Astrocyte of the spinal cord (primary cell): ENCODE measurements at regions not wholly inside any gene's neighbourhood (a gene's known extent, or its start where the extent isn't known, plus 50 kb on each side); places are given as distances from the start of the nearest gene placed in this dataset.

Experiments
- DNase-seq: peaks from one replicate; pipeline ENCODE4 v3.0.0; 2011; ENCODE audit warnings: low read depth, low spot score
- H3K4me3 ChIP-seq: 2 replicates; pipeline ENCODE4 v1.5.1; 2011; ENCODE audit warnings: low read depth, mild to moderate bottlenecking, low read length, moderate library complexity
- in situ Hi-C: cut with HindIII; loops from 2 replicates; pipeline ENCODE4 v1.10.0; 2017; ENCODE audit warnings: low sequenced_read_pairs
- TF ChIP-seq, protein P1 (sequence below): IDR thresholded peaks from 2 replicates; pipeline ENCODE4 v1.5.1; 2012; ENCODE audit warnings: low read depth, mild to moderate bottlenecking, low read length, inconsistent platforms

DNA sequence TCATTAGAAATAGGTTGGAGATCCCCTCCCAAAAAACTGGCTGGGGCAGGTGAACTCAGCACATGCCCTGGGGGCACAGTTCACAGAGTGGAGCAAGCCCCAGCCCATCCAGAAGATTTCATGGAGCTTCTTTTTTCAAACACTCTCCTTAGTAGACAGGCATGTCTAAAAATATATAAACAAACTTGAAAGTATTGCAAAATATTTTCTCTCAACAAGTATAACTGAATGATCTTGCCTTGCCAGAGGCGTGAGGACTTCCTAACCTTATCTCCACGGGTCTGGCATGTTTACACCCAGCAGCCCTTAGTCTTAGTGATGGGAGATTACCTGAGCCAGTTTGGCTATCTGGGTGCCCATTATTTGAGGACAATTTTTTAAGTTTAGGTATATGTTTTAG, 107.1 kb downstream of the QRSL1 start:
- no peak for DNase-seq
- in situ Hi-C loops: no loop called here
- TF ChIP-seq, protein P1, sequence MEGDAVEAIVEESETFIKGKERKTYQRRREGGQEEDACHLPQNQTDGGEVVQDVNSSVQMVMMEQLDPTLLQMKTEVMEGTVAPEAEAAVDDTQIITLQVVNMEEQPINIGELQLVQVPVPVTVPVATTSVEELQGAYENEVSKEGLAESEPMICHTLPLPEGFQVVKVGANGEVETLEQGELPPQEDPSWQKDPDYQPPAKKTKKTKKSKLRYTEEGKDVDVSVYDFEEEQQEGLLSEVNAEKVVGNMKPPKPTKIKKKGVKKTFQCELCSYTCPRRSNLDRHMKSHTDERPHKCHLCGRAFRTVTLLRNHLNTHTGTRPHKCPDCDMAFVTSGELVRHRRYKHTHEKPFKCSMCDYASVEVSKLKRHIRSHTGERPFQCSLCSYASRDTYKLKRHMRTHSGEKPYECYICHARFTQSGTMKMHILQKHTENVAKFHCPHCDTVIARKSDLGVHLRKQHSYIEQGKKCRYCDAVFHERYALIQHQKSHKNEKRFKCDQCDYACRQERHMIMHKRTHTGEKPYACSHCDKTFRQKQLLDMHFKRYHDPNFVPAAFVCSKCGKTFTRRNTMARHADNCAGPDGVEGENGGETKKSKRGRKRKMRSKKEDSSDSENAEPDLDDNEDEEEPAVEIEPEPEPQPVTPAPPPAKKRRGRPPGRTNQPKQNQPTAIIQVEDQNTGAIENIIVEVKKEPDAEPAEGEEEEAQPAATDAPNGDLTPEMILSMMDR: no peak
- no peak overlapping the region for H3K4me3 ChIP-seq

DNA sequence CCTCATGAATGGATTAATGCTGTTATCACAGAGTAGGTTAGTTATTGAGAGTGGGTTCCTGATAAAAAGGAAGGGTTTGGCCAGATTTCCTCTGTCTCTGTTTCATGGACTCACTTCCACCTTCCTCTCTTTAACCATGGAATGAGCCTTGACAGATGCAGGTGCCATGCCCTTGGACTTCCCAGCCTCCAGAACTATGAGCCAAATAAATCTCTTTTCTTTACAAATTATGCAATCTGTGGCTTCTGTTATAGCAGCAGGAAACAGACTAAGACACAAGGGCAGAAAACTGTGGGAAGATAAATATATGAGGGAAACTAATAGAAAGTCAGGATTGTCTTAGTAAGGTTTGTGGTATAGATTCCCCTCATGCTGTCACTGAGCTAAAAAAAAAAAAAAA, 106.5 kb downstream of the QRSL1 start:
- DNase-seq: no peak
- no peak overlapping the region for H3K4me3 ChIP-seq
- TF ChIP-seq, protein P1: no peak
- in situ Hi-C loops: no loop called here

DNA sequence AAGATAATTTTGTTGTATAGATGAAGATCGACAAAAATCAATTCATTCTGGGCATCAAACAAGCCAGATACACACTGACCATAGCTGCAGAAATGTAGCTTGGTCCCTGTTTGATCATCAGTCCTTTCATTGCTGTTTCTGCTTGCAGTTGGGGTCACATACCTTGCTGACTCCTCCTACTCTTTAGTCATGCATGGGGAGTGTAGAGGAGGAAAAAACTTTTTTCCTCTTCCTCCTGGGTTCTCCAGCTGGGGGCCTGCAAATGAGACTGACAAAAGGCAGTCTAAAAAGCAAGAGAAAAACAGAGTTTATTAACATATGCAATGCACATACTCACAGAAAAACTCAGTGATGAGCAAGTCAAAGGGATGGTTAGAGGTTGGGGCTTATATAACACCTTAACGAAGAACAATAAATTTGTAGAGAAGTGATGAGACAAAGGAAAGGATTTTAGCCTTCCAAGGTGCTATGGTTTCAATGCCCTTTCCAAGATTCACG, 105.8 kb downstream of the QRSL1 start:
- in situ Hi-C loops: no loop called here
- no peak overlapping the region for H3K4me3 ChIP-seq
- no peak for DNase-seq
- TF ChIP-seq, protein P1: no peak

DNA sequence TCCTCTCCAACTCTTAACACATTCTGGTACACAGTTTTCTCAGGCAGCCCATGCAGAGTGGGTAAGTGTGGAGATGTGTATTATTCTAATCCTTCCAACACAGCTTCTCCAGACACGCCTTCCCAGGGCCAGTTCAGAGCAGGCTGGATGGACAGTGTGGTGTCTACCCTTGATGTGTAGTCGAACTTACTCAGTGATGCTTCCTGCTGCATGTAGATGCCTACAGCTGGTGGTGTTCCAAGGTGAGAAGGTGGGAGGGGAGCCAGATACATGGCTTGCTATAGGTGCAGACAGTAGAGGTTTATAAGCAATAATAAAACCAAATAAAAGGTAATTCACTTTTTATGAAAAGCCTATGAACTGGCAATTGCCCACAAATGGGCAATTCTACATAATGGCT, 104.0 kb downstream of the QRSL1 start:
- TF ChIP-seq, protein P1: no peak
- no peak for DNase-seq
- in situ Hi-C loops: no loop called here
- H3K4me3 ChIP-seq: no peak overlapping the region

DNA sequence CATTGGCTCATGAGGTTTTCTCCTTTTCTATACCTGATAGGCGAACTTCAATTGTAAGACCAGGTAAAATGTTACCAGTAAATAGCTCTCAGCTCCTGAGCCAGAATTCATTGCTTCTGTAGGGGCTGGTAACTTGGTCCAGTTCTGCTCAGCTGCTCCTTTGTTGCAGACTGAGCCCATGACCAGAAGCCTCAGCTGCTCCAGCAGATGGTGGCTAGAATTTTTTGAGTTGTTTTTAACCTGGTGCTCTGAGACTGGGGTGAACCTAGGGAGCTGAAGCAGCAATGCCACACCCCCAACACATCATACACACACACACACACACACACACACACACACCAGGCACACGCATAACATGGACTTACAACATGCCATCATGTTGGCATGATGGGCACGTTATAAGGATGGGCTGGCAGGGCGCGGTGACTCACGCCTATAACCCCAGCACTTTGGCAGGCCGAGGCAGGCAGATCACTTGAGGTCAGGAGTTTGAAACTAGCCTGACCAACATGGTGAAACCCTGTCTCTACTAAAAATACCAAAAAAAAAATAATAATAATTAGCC, 103.1 kb downstream of the QRSL1 start:
- in situ Hi-C loops: no loop called here
- H3K4me3 ChIP-seq: no peak overlapping the region
- no peak for DNase-seq
- TF ChIP-seq, protein P1: no peak

DNA sequence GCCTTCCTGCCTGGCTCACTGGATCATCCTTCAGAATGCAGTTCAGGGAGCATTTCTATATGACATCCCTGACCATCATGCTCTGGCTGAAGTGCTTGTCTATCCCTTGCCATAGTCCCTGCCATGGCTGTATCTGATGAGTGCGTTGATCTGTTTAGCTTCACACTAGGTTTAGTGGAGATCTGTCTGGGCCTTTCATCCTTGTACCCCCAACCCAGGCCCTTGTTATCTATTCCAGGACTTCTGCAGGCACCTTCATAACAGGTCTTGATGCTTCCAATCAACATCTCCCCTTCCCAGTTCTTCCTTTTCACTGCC, 102.4 kb downstream of the QRSL1 start:
- H3K4me3 ChIP-seq: no peak overlapping the region
- TF ChIP-seq, protein P1: no peak
- DNase-seq: no peak
- in situ Hi-C loops: no loop called here
